Prostate gland (tissue), 2 donors: ENCODE measurements at regions not wholly inside any gene's neighbourhood (a gene's known extent, or its start where the extent isn't known, plus 50 kb on each side); places are given as distances from the start of the nearest gene placed in this dataset.

Experiments
- CTCF ChIP-seq, 4 experiments: fragments of 200-600 bp in 2 of 4; fragments of 450-650 bp in 2 of 4; sonication (generic) in 2 of 4; IDR thresholded peaks; 1 replicate in 3 of 4; 2 replicates in 1 of 4; pipeline ENCODE4 v1.5.1; 2016 to 2019; ENCODE audit warnings: antibody characterized with exemption in 4 of 4, mild to moderate bottlenecking in 2 of 4, moderate library complexity in 2 of 4
- POLR2A ChIP-seq: fragments of 450-650 bp; IDR thresholded peaks from one replicate; pipeline ENCODE4 v1.6.1; 2016; ENCODE audit warnings: antibody characterized with exemption, mild to moderate bottlenecking
- POLR2AphosphoS5 ChIP-seq: sonication (generic); formaldehyde crosslinking; IDR thresholded peaks from one replicate; pipeline ENCODE4 v1.6.1; 2017; ENCODE audit warnings: antibody characterized with exemption

GRCh38 chr20:60680554-60680953 is 571.5 kb upstream of the CDH4 start:
- no peak for TF ChIP-seq CTCF (IDR thresholded peaks at IDR 0.05)
- TF ChIP-seq POLR2A: no peak
- TF ChIP-seq POLR2AphosphoS5: no peak
